ENCODE measurements at regions not wholly inside any gene's neighbourhood (a gene's known extent, or its start where the extent isn't known, plus 50 kb on each side); places are given as distances from the start of the nearest gene placed in this dataset.
"Not testable (repeated sequence)": the region's sequence is repeated elsewhere in the genome, so short reads cannot be mapped to it uniquely, and the experiment has no call there.

DNA sequence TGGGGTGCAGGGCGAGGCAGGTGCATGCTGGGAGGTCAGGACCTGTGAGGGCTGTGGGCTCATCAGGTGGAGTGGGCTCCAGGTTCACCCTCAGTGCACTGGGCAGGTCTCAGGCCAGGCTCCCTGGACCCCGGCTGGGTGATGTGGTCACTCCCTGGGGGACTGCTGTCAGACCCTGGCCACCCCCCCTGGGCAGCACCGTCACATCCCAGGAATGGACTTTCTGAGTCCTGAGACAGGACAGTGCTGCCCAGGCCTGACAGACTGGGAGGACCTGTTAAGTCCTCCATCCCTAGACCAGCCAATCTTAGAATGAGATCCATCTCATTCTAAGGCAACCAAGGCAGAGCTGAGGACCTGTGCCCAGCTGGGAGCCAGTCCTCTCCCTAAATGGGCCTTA is 227.2 kb downstream of the CWH43 start:
- DNase-seq, H3K4me3 Mint-ChIP-seq, H3K36me3 Mint-ChIP-seq, H3K4me1 Mint-ChIP-seq, H3K27ac Mint-ChIP-seq, H3K27me3 Mint-ChIP-seq, H3K9me3 Mint-ChIP-seq: not testable (repeated sequence)

- H3K27ac Mint-ChIP-seq, H3K9me3 Mint-ChIP-seq, H3K4me1 Mint-ChIP-seq, H3K4me3 Mint-ChIP-seq, H3K27me3 Mint-ChIP-seq, DNase-seq, H3K36me3 Mint-ChIP-seq: not testable (repeated sequence)
Measured at GRCh38 chr4:49213750-49214149, 227.7 kb downstream of the CWH43 start.

DNA sequence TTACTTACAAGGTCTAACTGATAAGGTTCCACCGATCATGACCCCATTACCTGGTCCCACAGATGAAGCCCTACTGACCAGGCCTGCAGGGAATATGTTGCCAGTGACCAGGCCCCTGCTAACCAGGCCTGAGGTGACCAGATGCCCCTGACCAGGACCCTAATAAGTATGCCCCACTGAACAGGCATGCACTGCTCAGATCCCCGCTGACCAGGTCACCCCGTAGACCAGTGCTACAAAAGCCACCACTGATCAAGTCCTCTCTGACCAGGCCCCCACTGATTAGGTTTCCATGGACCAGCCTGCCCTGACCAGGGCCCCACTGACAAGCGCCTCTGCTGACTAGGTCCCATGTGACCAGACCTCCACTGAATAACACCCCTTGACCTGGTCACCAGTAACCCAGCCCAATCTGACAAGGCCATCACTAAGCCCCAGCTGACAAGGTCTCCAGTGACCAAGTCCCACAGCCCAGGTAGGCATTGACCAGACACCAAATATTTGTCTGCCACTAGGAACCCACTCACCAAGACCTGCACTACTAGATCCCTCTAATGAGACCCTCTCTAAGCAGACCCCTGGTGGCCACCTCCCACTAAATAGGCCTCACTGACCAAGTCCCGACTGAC is 228.5 kb downstream of the CWH43 start:
- H3K4me3 Mint-ChIP-seq, H3K4me1 Mint-ChIP-seq, H3K27ac Mint-ChIP-seq, H3K36me3 Mint-ChIP-seq, H3K9me3 Mint-ChIP-seq, DNase-seq, H3K27me3 Mint-ChIP-seq: not testable (repeated sequence)

GRCh38 chr4:49215082-49215479 is 229.0 kb downstream of the CWH43 start:
- H3K4me3 Mint-ChIP-seq, H3K27ac Mint-ChIP-seq: not testable (repeated sequence)

DNA sequence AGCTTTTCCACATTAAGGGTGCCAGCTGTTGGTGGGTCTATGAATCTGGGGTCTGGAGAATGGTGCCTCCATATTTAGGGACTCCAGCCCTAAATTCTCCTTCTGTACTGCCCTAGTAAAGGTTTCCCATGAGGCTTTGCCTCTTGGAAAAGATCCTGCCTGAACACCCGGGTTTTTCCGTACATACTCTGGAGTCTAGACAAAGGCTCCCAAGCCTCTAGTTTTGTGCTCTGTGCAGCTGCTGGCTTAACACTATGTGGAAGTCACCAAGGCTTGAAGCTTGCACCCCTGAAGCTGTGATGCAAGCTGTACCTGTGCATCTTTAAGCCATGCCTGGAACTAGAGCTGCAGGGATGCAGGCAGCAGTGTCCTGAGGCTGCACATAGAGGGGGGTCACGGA is 230.5 kb downstream of the CWH43 start:
- not testable (repeated sequence) for DNase-seq, H3K27me3 Mint-ChIP-seq, H3K4me1 Mint-ChIP-seq, H3K4me3 Mint-ChIP-seq, H3K27ac Mint-ChIP-seq, H3K36me3 Mint-ChIP-seq
- H3K9me3 Mint-ChIP-seq = peaks cover 10% of the 10 kb centered on the region

More at GRCh38 chr4:49215082-49215479, 229.0 kb downstream of the CWH43 start:
- not testable (repeated sequence) for H3K27me3 Mint-ChIP-seq, H3K9me3 Mint-ChIP-seq, DNase-seq, H3K4me1 Mint-ChIP-seq, H3K36me3 Mint-ChIP-seq

GRCh38 chr4:49217492-49217891 is 231.4 kb downstream of the CWH43 start:
- Mint-ChIP-seq H3K27me3 (no peaks in the 10 kb centered on the region), H3K9me3 (peaks cover 16% of the 10 kb centered on the region), H3K4me1 (no peaks in the 10 kb centered on the region), H3K36me3 (peaks cover 1% of the 10 kb centered on the region), H3K27ac (no peak overlapping the region), H3K4me3 (no peak overlapping the region)
- no peak for DNase-seq

GRCh38 chr4:49218094-49218493 is 232.0 kb downstream of the CWH43 start:
- not testable (repeated sequence) for H3K4me3 Mint-ChIP-seq, H3K27ac Mint-ChIP-seq, H3K36me3 Mint-ChIP-seq, H3K4me1 Mint-ChIP-seq, H3K27me3 Mint-ChIP-seq, DNase-seq
- H3K9me3 Mint-ChIP-seq = peaks cover 19% of the 10 kb centered on the region

GRCh38 chr4:49218931-49219330 is 232.9 kb downstream of the CWH43 start:
- DNase-seq, H3K27me3 Mint-ChIP-seq, H3K27ac Mint-ChIP-seq, H3K36me3 Mint-ChIP-seq, H3K4me1 Mint-ChIP-seq, H3K4me3 Mint-ChIP-seq: not testable (repeated sequence)
- peaks cover 19% of the 10 kb centered on the region for H3K9me3 Mint-ChIP-seq

GRCh38 chr4:49219489-49220225 is 233.6 kb downstream of the CWH43 start:
- not testable (repeated sequence) for H3K4me3 Mint-ChIP-seq
- peaks cover 21% of the 10 kb centered on the region for H3K9me3 Mint-ChIP-seq

GRCh38 chr4:49221209-49221608 is 235.1 kb downstream of the CWH43 start:
- H3K4me3 Mint-ChIP-seq = no peak overlapping the region
- peaks cover 3% of the 10 kb centered on the region for H3K36me3 Mint-ChIP-seq
- DNase-seq = no peak
- H3K27me3 Mint-ChIP-seq = no peaks in the 10 kb centered on the region
- no peak overlapping the region for H3K27ac Mint-ChIP-seq
- no peaks in the 10 kb centered on the region for H3K4me1 Mint-ChIP-seq
- peaks cover 22% of the 10 kb centered on the region for H3K9me3 Mint-ChIP-seq

More at GRCh38 chr4:49219489-49220225, 233.6 kb downstream of the CWH43 start:
- not testable (repeated sequence) for DNase-seq, H3K27me3 Mint-ChIP-seq, H3K27ac Mint-ChIP-seq, H3K4me1 Mint-ChIP-seq, H3K36me3 Mint-ChIP-seq

GRCh38 chr4:49222810-49223209 is 236.7 kb downstream of the CWH43 start:
- not testable (repeated sequence) for H3K27ac Mint-ChIP-seq, H3K36me3 Mint-ChIP-seq, DNase-seq, H3K27me3 Mint-ChIP-seq, H3K4me3 Mint-ChIP-seq, H3K4me1 Mint-ChIP-seq
- peaks cover 22% of the 10 kb centered on the region for H3K9me3 Mint-ChIP-seq

- H3K4me3 Mint-ChIP-seq, H3K27me3 Mint-ChIP-seq, H3K27ac Mint-ChIP-seq, H3K4me1 Mint-ChIP-seq, H3K36me3 Mint-ChIP-seq, DNase-seq: not testable (repeated sequence)
- H3K9me3 Mint-ChIP-seq = peaks cover 16% of the 10 kb centered on the region
Measured at GRCh38 chr4:49226216-49226866, 240.3 kb downstream of the CWH43 start.

DNA sequence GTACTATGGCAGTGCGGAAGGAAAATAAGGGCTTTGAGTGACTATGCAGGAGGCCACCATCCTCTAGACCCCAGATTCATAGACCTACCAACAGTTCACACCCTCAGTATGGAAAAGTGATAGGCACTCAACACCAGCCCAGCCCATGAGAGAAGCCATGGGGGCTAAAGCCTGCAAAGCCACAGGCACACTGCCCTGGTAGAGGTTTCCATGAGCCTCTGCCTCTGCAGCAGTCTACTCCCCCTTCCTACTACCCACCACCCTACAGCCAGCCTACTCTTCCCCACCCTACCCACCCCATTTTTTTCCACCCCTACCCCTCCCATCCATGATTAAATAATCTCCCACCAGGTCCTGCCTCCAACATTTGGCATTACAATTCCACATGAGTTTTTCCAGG is 241.9 kb downstream of the CWH43 start:
- H3K36me3 Mint-ChIP-seq, H3K4me3 Mint-ChIP-seq, H3K27ac Mint-ChIP-seq: not testable (repeated sequence)

DNA sequence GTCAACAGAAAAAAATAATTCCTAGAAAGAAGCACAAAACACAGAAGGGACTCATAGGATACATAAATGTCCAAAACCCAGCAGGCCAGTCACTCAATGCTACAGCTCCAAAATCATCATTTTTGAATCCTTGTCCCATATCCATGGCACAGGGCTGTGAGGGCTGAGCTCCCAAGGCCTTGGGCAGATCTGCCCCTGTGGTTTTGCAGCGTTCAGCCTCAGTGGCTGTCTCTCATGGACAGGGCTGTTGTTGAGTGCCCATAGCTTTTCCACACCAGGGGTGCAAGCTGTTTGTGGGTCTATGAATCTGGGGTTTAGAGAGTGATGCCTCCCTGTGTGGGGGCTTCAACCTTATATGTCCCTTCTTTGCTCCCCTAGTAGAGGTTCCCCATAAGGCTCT is 243.2 kb downstream of the CWH43 start:
- not testable (repeated sequence) for H3K36me3 Mint-ChIP-seq, H3K4me3 Mint-ChIP-seq

More for the DNA sequence above, 241.9 kb downstream of the CWH43 start:
- not testable (repeated sequence) for DNase-seq, H3K27me3 Mint-ChIP-seq, H3K4me1 Mint-ChIP-seq, H3K9me3 Mint-ChIP-seq

GRCh38 chr4:49229713-49230112 is 243.6 kb downstream of the CWH43 start:
- H3K4me1 Mint-ChIP-seq, DNase-seq, H3K27me3 Mint-ChIP-seq, H3K9me3 Mint-ChIP-seq, H3K36me3 Mint-ChIP-seq, H3K4me3 Mint-ChIP-seq, H3K27ac Mint-ChIP-seq: not testable (repeated sequence)

More for the DNA sequence above, 243.2 kb downstream of the CWH43 start:
- H3K9me3 Mint-ChIP-seq, H3K27ac Mint-ChIP-seq, H3K4me1 Mint-ChIP-seq, H3K27me3 Mint-ChIP-seq, DNase-seq: not testable (repeated sequence)

DNA sequence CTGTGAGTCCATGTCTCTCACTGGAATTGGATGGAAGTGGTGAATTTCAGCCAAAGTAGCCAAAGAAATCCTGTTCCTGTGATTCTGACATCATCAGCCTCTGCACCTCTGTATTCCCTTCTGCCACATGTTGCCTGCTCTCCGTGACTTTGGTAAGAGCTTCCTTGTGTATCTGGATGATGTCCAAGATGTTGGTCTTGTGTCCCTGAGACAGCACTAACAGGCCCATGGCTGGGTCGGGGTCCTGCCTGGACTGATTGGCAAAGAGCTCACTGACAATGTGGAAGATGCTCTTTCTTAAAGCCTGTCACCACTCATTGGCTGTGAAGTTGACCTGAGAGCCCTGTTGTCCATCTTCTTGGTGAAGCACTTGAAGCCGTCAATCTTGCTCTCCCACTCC is 247.3 kb downstream of the CWH43 start:
- not testable (repeated sequence) for H3K27me3 Mint-ChIP-seq, H3K27ac Mint-ChIP-seq, DNase-seq, H3K4me1 Mint-ChIP-seq, H3K36me3 Mint-ChIP-seq, H3K4me3 Mint-ChIP-seq, H3K9me3 Mint-ChIP-seq

Data from activated naive CD8-positive, alpha-beta T cell treated with anti-CD3 and anti-CD28 coated beads for 36 hours (primary cell).